ENCODE measurements at regions not wholly inside any gene's neighbourhood (a gene's known extent, or its start where the extent isn't known, plus 50 kb on each side); places are given as distances from the start of the nearest gene placed in this dataset.

DNA sequence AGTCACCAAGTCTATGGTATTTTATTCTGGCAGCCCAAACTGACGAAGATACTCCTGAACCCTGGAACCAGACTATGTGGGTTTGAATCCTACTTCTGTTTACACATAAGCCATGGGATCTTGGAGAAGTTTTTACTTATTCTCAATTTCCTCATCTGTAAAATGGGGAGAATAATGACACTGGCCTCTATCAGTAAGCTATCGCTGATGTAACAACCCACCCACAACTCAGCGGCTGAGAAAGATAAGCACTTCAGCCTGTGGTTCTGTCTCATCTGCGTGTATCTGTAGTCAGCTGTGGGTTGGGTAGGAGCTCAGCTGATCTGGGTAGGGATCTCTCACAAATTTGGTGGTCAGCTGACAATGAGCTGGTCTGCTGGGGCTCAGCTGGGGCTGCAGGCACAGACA, 68.0 kb upstream of the ALX4 start:
- Histone ChIP-seq H2BK15ac (ENCODE audit: low read depth, low read length) (no peak overlapping the region), H3T11ph (ENCODE audit: low read length) (no peak overlapping the region), H3K9me3 (ENCODE audit: control insufficient read depth, low read depth, low read length) (no peaks in the 10 kb centered on the region), H3K18ac (ENCODE audit: insufficient read length, low read depth, low read length) (no peak overlapping the region), H3K4me1 (ENCODE audit: insufficient read depth, low read length) (no peaks in the 10 kb centered on the region), H2BK20ac (ENCODE audit: low read depth, low read length, poor library complexity, severe bottlenecking) (no peak overlapping the region), H3K4ac (ENCODE audit: low read depth, low read length) (no peak overlapping the region), H4K5ac (ENCODE audit: insufficient read length, low read depth, low read length) (no peak overlapping the region), H3K27me3 (ENCODE audit: insufficient read depth, low read length) (no peaks in the 10 kb centered on the region; the same call in 1 of the 2 replicates), H3K23ac (ENCODE audit: insufficient read length, low read depth, low read length) (no peak overlapping the region), H2BK12ac (ENCODE audit: insufficient read length, low read depth, low read length) (no peak overlapping the region), H2AFZ (ENCODE audit: low read length) (no peak overlapping the region), H4K8ac (replicated peaks; ENCODE audit: insufficient read length, low read depth, low read length) (no peak overlapping the region), H2BK5ac (ENCODE audit: insufficient read length, low read length) (no peak overlapping the region), H2AK5ac (ENCODE audit: insufficient read length, low read length) (no peak overlapping the region), H3K56ac (ENCODE audit: insufficient read length, low read depth, low read length) (no peak overlapping the region), H3K79me1 (ENCODE audit: insufficient read depth, low read depth, low read length, poor library complexity, severe bottlenecking) (no peaks in the 10 kb centered on the region), H3K9ac (ENCODE audit: extremely low read depth, insufficient read length, low read length) (no peak overlapping the region), H4K91ac (ENCODE audit: insufficient read length, low read depth, low read length) (no peak overlapping the region), H3K14ac (ENCODE audit: insufficient read depth, low read length) (no peak overlapping the region), H2BK120ac (ENCODE audit: low read depth, low read length, poor library complexity, severe bottlenecking) (no peak overlapping the region), H3K4me2 (ENCODE audit: insufficient read depth, insufficient read length, low read length) (no peak overlapping the region), H3K27ac (ENCODE audit: insufficient read length, low read depth, low read length) (no peak overlapping the region), H3K79me2 (ENCODE audit: insufficient read depth, low read length) (no peaks in the 10 kb centered on the region), H3K23me2 (ENCODE audit: insufficient read length, low read depth, low read length, poor library complexity, severe bottlenecking) (no peaks in the 10 kb centered on the region), H4K20me1 (ENCODE audit: control insufficient read depth, insufficient read depth, insufficient read length) (no peaks in the 10 kb centered on the region)
- peaks cover 46% of the 10 kb centered on the region for H3K27me3 Mint-ChIP-seq (ENCODE audit: low read depth)
- no peaks in the 10 kb centered on the region for H3K36me3 Mint-ChIP-seq (ENCODE audit: insufficient read depth in 1 of 3, low read depth in 3 of 3)
- no peak overlapping the region for H3K4me3 Mint-ChIP-seq
- TF ChIP-seq, protein P1, sequence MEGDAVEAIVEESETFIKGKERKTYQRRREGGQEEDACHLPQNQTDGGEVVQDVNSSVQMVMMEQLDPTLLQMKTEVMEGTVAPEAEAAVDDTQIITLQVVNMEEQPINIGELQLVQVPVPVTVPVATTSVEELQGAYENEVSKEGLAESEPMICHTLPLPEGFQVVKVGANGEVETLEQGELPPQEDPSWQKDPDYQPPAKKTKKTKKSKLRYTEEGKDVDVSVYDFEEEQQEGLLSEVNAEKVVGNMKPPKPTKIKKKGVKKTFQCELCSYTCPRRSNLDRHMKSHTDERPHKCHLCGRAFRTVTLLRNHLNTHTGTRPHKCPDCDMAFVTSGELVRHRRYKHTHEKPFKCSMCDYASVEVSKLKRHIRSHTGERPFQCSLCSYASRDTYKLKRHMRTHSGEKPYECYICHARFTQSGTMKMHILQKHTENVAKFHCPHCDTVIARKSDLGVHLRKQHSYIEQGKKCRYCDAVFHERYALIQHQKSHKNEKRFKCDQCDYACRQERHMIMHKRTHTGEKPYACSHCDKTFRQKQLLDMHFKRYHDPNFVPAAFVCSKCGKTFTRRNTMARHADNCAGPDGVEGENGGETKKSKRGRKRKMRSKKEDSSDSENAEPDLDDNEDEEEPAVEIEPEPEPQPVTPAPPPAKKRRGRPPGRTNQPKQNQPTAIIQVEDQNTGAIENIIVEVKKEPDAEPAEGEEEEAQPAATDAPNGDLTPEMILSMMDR (conservative IDR thresholded peaks at IDR 0.05) = no peak
- no CpG with 5 or more reads among the region's 4 CpGs for WGBS (ENCODE audit: extremely low coverage, insufficient read length, low lambda C conversion rate)
- H3K4me1 Mint-ChIP-seq = peaks cover 4 to 10% of the 10 kb centered on the region in 2 experiments
- no peaks in the 10 kb centered on the region for H3K9me3 Mint-ChIP-seq
- H3K27ac Mint-ChIP-seq = no peak overlapping the region
- no peak for DNase-seq
